BE2C (cell line): ENCODE measurements at regions not wholly inside any gene's neighbourhood (a gene's known extent, or its start where the extent isn't known, plus 50 kb on each side); places are given as distances from the start of the nearest gene placed in this dataset.

Source experiments
- DNase-seq: peaks from one replicate; pipeline ENCODE4 v3.0.0-alpha.2; 2020
- H3K27me3 ChIP-seq: fragments of 250-450 bp; sonication (Bioruptor Pico); 2 replicates; pipeline ENCODE4 v1.5.1; 2020; ENCODE audit warnings: mild to moderate bottlenecking
- H3K36me3 ChIP-seq: fragments of 250-450 bp; sonication (Bioruptor Pico); 2 replicates; pipeline ENCODE4 v1.5.1; 2020; ENCODE audit warnings: mild to moderate bottlenecking
- H3K4me1 ChIP-seq: fragments of 250-450 bp; sonication (Bioruptor Pico); 2 replicates; pipeline ENCODE4 v1.5.1; 2020
- H3K4me3 ChIP-seq: 2 replicates; pipeline ENCODE4 v1.5.1; 2011; ENCODE audit warnings: low read depth, low read length
- H3K9me3 ChIP-seq: fragments of 250-450 bp; sonication (Bioruptor Pico); 2 replicates; pipeline ENCODE4 v1.5.1; 2020
- CTCF ChIP-seq: IDR thresholded peaks from 2 replicates; pipeline ENCODE4 v1.5.1; 2012; ENCODE audit warnings: mild to moderate bottlenecking, low read depth, low read length

GRCh38 chr4:120466429-120466828 is 399.8 kb upstream of the MAD2L1 start:
- no peaks in the 10 kb centered on the region for H3K27me3 ChIP-seq
- H3K36me3 ChIP-seq: no peaks in the 10 kb centered on the region
- no peaks in the 10 kb centered on the region for H3K4me1 ChIP-seq
- no peak overlapping the region for H3K4me3 ChIP-seq
- no peak for TF ChIP-seq CTCF
- no peak for DNase-seq
- no peaks in the 10 kb centered on the region for H3K9me3 ChIP-seq

DNA sequence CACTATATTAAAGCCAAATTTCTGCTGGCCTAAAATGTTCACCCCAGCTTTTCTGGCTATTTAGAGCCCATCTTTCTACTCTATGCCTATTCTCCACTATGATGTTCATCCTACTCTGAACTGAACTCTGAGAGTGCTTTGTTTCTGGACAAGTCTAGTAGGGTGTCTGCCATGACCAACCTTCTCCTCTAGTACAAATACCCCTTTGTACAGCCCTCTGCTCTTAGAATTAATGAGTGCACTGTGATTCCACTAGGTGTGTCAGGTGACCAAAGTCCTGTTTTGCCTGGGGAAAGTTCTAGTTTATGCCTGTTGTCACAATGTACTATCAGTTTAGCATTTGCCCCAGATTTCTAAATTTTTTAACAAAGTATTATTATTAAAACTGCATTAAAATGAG is 388.1 kb upstream of the MAD2L1 start:
- Histone ChIP-seq H3K4me1 (no peaks in the 10 kb centered on the region), H3K9me3 (no peaks in the 10 kb centered on the region), H3K27me3 (no peaks in the 10 kb centered on the region), H3K4me3 (no peak overlapping the region), H3K36me3 (no peaks in the 10 kb centered on the region)
- TF ChIP-seq CTCF: no peak
- DNase-seq: no peak

DNA sequence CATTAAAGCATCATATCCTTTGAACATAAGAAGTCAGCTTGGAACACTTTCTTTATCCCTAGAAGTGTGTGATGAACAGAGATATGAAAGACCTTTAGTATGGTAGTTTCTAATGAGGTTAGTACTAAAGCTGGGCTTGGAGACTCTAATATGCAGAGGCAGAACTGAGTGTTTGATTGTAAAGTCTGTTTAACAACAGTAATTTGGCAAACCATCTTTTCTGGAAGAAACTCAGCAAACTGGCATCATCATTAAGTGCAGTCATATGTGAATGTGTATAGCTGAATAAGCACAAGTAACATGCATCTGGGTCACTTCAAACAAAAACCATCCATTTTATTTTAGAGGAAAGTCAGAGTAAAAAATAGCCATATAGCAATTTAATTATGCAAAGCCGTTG is 385.9 kb upstream of the MAD2L1 start:
- DNase-seq: no peak
- no peaks in the 10 kb centered on the region for H3K4me1 ChIP-seq
- H3K9me3 ChIP-seq: no peaks in the 10 kb centered on the region
- no peaks in the 10 kb centered on the region for H3K36me3 ChIP-seq
- H3K4me3 ChIP-seq: no peak overlapping the region
- H3K27me3 ChIP-seq: no peaks in the 10 kb centered on the region
- TF ChIP-seq CTCF: no peak

DNA sequence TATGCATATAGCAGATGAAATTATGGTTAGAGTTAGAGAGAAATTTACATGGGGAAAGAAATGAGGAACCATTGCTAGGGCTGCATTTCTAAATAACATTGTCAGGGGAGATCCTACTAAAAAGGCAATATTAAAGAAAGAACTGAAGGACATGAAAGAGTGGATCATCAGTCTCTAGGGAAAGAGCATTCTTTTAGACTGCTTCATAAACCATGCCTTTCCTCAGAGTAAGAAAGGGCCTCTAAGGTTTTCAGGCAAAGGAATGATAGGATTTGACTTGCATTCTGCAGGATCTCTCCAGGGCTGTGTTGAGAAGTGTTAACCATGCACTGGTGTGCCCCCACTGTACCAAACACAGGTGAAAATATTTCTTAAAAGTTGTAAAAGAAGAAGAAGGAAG is 385.4 kb upstream of the MAD2L1 start:
- no peak for DNase-seq
- Histone ChIP-seq H3K9me3 (no peaks in the 10 kb centered on the region), H3K27me3 (no peaks in the 10 kb centered on the region), H3K4me1 (no peaks in the 10 kb centered on the region), H3K4me3 (no peak overlapping the region), H3K36me3 (no peaks in the 10 kb centered on the region)
- no peak for TF ChIP-seq CTCF

DNA sequence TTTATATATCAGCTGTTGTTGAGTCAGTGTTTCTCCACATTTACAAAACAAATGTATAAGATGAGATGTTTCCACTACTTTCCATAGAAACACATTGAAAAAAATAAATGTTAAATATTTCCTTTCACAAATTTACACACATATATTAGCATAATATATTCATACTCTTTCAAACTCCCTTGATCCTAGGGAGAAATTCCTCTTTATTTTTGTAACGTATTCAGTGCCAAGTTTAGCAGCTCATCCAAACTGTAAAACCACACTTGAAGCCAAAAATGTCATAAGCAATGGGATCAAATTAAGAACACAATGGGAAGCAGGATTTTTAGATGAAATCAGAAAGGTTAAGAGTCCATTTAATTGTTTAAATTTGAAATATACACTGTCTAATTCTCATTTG is 381.1 kb upstream of the MAD2L1 start:
- Histone ChIP-seq H3K27me3 (no peaks in the 10 kb centered on the region), H3K4me1 (no peaks in the 10 kb centered on the region), H3K36me3 (no peaks in the 10 kb centered on the region), H3K4me3 (no peak overlapping the region), H3K9me3 (no peaks in the 10 kb centered on the region)
- DNase-seq: no peak
- no peak for TF ChIP-seq CTCF

DNA sequence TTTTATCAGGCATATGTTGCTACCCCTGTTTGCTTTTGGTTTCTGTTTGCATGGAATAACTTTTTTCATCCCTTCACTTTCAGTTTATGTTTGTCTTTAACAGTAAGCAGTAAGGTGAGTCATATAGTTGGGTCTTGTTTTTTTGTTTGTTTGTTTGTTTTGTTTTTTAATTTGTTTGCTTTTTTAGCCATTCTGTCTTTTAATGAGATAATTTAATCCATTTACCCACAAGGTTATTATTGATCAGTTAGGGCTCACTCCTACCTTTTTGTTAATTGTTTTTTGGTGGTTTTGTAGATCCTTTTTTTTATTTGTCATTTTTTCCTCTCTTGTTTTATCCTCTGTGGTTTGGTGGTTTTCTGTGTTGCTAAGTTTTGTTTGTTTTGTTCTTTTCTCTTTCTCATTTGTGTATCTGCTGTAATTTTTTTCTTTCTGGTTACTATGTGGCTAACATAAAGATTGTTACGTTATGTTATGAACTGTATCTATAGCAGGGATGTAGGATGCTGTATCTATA is 379.5 kb upstream of the MAD2L1 start:
- Histone ChIP-seq H3K9me3 (no peaks in the 10 kb centered on the region), H3K27me3 (no peaks in the 10 kb centered on the region), H3K36me3 (no peaks in the 10 kb centered on the region), H3K4me1 (no peaks in the 10 kb centered on the region), H3K4me3 (no peak overlapping the region)
- no peak for TF ChIP-seq CTCF
- no peak for DNase-seq
